Endodermal cell (in vitro differentiated cells): ENCODE measurements at regions not wholly inside any gene's neighbourhood (a gene's known extent, or its start where the extent isn't known, plus 50 kb on each side); places are given as distances from the start of the nearest gene placed in this dataset.
A peak's percentile ranks its signal among the peaks of the same experiment; 100 is the strongest.
"Not testable (repeated sequence)": the region's sequence is repeated elsewhere in the genome, so short reads cannot be mapped to it uniquely, and the experiment has no call there.

Experiments
- DNase-seq: peaks from one replicate; pipeline ENCODE4 v3.0.0-alpha.2; 2017
- H3K27ac ChIP-seq: 2 replicates; pipeline ENCODE4 v1.5.1; 2013; ENCODE audit warnings: mild to moderate bottlenecking, low read depth, low read length, moderate library complexity
- H3K27me3 ChIP-seq: 2 replicates; pipeline ENCODE4 v1.6.1; 2013; ENCODE audit warnings: mild to moderate bottlenecking, low read length, moderate library complexity; ENCODE audit not compliant: insufficient read depth, control insufficient read depth, poor library complexity, severe bottlenecking
- H3K36me3 ChIP-seq: 2 replicates; pipeline ENCODE4 v1.7.0; 2013; ENCODE audit warnings: mild to moderate bottlenecking, low read length, moderate library complexity; ENCODE audit not compliant: control insufficient read depth, insufficient read depth
- H3K4me1 ChIP-seq: one replicate; pipeline ENCODE4 v1.7.0; 2013; ENCODE audit warnings: low read length; ENCODE audit not compliant: control insufficient read depth, insufficient read depth
- H3K4me3 ChIP-seq: 2 replicates; pipeline ENCODE4 v1.5.1; 2013; ENCODE audit warnings: mild to moderate bottlenecking, low read length, moderate library complexity
- H3K9ac ChIP-seq: 2 replicates; pipeline ENCODE4 v1.6.1; 2013; ENCODE audit warnings: mild to moderate bottlenecking, low read length, moderate library complexity; ENCODE audit not compliant: poor library complexity, severe bottlenecking; ENCODE audit errors: extremely low read depth
- H3K9me3 ChIP-seq: 2 replicates; pipeline ENCODE4 v1.6.1; 2013; ENCODE audit warnings: mild to moderate bottlenecking, low read length, moderate library complexity; ENCODE audit not compliant: control insufficient read depth
- H3K27ac Mint-ChIP-seq: 2 replicates; pipeline ENCODE4 v1.8.0; 2020; ENCODE audit warnings: mixed read lengths
- H3K27me3 Mint-ChIP-seq: 2 replicates; pipeline ENCODE4 v1.8.0; 2021; ENCODE audit warnings: mild to moderate bottlenecking, mixed read lengths; ENCODE audit not compliant: insufficient read depth
- H3K36me3 Mint-ChIP-seq: 2 replicates; pipeline ENCODE4 v1.8.0; 2020; ENCODE audit warnings: low read depth, mixed read lengths
- H3K4me1 Mint-ChIP-seq: 2 replicates; pipeline ENCODE4 v1.8.0; 2020; ENCODE audit warnings: mixed read lengths
- H3K4me3 Mint-ChIP-seq: 2 replicates; pipeline ENCODE4 v1.8.0; 2020; ENCODE audit warnings: mild to moderate bottlenecking, moderate library complexity, mixed read lengths
- H3K9me3 Mint-ChIP-seq: 2 replicates; pipeline ENCODE4 v1.8.0; 2020; ENCODE audit warnings: mild to moderate bottlenecking, mixed read lengths
- WGBS, 2 experiments: methylation state at CpG; one replicate each; pipeline versions ENCODE4 v1.1.5 to v1.1.7; 2013; ENCODE audit warnings: missing lambda C conversion rate in 2 of 2, mixed read lengths in 1 of 2; ENCODE audit not compliant: insufficient coverage in 1 of 2, insufficient read length in 1 of 2; 5-methylcytosine and 5-hydroxymethylcytosine counted together
- TF ChIP-seq, protein P1 (sequence below): fragments of 200-600 bp; sonication (generic); conservative IDR thresholded peaks from 2 replicates; pipeline ENCODE4 v1.5.0; 2021; ENCODE audit warnings: antibody characterized with exemption, mild to moderate bottlenecking

DNA sequence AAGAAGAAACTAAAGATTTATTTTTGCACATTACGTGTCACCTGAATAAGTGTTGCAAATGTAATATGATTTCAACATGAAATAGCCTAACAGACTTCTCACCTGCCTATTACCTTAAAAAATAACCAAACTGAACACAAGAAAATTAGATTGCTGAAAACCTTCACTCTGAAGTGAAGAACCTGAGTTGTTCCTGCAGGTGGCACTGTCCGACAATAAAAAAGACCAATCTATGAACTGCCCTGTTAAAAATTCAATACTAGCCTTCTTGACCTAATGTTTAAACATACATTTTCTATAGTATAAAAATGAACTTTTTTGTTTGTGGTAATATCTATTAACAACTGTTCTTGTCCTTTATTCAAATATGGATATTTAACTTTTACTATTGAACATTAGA is 69.2 kb upstream of the PNPLA4 start:
- peaks cover 41% of the 10 kb centered on the region for H3K27me3 Mint-ChIP-seq
- H3K4me1 Mint-ChIP-seq = peaks cover 8% of the 10 kb centered on the region
- H3K27ac Mint-ChIP-seq = no peak overlapping the region
- H3K9me3 ChIP-seq = no peaks in the 10 kb centered on the region
- peaks cover 12% of the 10 kb centered on the region for H3K27me3 ChIP-seq
- 14% methylated on average over 1 of the region's 2 CpGs; no CpG with 5 or more reads in 1 of the 2 experiments for WGBS, 2 experiments
- peaks cover 7% of the 10 kb centered on the region for H3K9me3 Mint-ChIP-seq
- TF ChIP-seq, protein P1, sequence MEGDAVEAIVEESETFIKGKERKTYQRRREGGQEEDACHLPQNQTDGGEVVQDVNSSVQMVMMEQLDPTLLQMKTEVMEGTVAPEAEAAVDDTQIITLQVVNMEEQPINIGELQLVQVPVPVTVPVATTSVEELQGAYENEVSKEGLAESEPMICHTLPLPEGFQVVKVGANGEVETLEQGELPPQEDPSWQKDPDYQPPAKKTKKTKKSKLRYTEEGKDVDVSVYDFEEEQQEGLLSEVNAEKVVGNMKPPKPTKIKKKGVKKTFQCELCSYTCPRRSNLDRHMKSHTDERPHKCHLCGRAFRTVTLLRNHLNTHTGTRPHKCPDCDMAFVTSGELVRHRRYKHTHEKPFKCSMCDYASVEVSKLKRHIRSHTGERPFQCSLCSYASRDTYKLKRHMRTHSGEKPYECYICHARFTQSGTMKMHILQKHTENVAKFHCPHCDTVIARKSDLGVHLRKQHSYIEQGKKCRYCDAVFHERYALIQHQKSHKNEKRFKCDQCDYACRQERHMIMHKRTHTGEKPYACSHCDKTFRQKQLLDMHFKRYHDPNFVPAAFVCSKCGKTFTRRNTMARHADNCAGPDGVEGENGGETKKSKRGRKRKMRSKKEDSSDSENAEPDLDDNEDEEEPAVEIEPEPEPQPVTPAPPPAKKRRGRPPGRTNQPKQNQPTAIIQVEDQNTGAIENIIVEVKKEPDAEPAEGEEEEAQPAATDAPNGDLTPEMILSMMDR = peak; percentile 90
- DNase-seq = peak; percentile 62
- no peak overlapping the region for H3K4me3 ChIP-seq
- no peak overlapping the region for H3K27ac ChIP-seq
- H3K36me3 ChIP-seq = no peaks in the 10 kb centered on the region
- no peak overlapping the region for H3K4me3 Mint-ChIP-seq
- no peaks in the 10 kb centered on the region for H3K4me1 ChIP-seq
- no peaks in the 10 kb centered on the region for H3K36me3 Mint-ChIP-seq
- no peak overlapping the region for H3K9ac ChIP-seq

GRCh38 chrX:7993873-7994272 is 66.7 kb upstream of the PNPLA4 start:
- no peak for DNase-seq
- no peak overlapping the region for H3K4me3 Mint-ChIP-seq
- no peaks in the 10 kb centered on the region for H3K36me3 Mint-ChIP-seq
- no peaks in the 10 kb centered on the region for H3K36me3 ChIP-seq
- H3K27me3 Mint-ChIP-seq = peaks cover 66% of the 10 kb centered on the region
- H3K27me3 ChIP-seq = peaks cover 24% of the 10 kb centered on the region
- WGBS, 2 experiments = 80 to 93% methylated on average over 1 to 4 of the region's 4 CpGs
- H3K9me3 Mint-ChIP-seq = peaks cover 3% of the 10 kb centered on the region
- H3K4me1 Mint-ChIP-seq = peaks cover 8% of the 10 kb centered on the region
- no peak overlapping the region for H3K9ac ChIP-seq
- TF ChIP-seq, protein P1 = no peak
- H3K27ac ChIP-seq = no peak overlapping the region
- no peaks in the 10 kb centered on the region for H3K4me1 ChIP-seq
- H3K9me3 ChIP-seq = no peaks in the 10 kb centered on the region
- no peak overlapping the region for H3K27ac Mint-ChIP-seq
- H3K4me3 ChIP-seq = no peak overlapping the region

DNA sequence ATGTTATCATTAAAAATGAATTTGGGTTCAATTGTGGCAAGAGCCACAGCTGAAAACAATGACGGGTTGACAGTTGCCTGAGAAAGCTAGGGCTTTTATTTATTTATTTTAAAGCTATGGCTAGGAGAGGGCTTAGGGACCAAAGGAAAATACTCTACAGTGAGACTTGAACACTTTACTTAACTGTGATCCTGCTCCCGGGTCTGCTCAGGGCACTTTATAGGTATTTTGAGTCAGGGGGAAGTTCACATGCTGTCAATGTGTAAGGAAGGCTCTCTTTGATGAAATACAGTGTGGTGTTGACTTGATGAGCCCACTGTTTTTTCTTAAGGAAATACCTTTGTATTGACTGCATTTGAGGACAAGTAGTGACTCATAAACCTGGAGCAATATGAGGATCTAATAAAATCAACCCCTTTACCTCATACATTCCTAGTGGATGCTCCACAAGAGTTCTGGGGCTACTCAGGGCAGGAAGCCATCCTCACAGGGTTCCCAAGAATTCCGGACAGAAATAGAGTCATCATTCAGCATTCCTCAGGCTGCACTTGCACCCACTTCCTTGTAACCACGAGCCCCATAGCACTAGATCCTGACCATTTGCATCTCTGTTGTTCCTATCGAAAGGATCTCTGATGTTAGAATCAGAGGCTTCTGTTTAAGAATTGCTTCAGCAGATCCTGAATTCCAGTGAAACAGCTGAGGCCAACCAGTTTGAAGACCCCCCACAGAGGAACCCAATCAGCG is 61.0 kb upstream of the PNPLA4 start:
- 80 to 91% methylated on average over 1 to 6 of the region's 6 CpGs for WGBS, 2 experiments
- not testable (repeated sequence) for H3K9ac ChIP-seq, H3K4me3 Mint-ChIP-seq, H3K9me3 ChIP-seq, H3K4me1 Mint-ChIP-seq, H3K9me3 Mint-ChIP-seq, H3K27ac Mint-ChIP-seq, H3K36me3 Mint-ChIP-seq, DNase-seq, H3K4me1 ChIP-seq, H3K4me3 ChIP-seq, H3K36me3 ChIP-seq, H3K27ac ChIP-seq
- peaks cover 98% of the 10 kb centered on the region for H3K27me3 Mint-ChIP-seq
- H3K27me3 ChIP-seq = peaks cover 24% of the 10 kb centered on the region
